GM12875 (cell line): ENCODE measurements at regions not wholly inside any gene's neighbourhood (a gene's known extent, or its start where the extent isn't known, plus 50 kb on each side); places are given as distances from the start of the nearest gene placed in this dataset.
"Not testable (repeated sequence)": the region's sequence is repeated elsewhere in the genome, so short reads cannot be mapped to it uniquely, and the experiment has no call there.

Experiments used
- H3K4me3 ChIP-seq: one replicate; pipeline ENCODE4 v1.5.1; 2011; ENCODE audit warnings: low read depth, low read length, control low read depth
- CTCF ChIP-seq: IDR thresholded peaks from 2 replicates; pipeline ENCODE4 v1.5.1; 2011; ENCODE audit warnings: low read depth, mild to moderate bottlenecking, control low read depth, inconsistent platforms, low read length, moderate library complexity, borderline replicate concordance; ENCODE audit not compliant: insufficient read depth

GRCh38 chr5:118310401-118310800, 677.9 kb downstream of the DTWD2 start:
- no peak overlapping the region for H3K4me3 ChIP-seq
- no peak for TF ChIP-seq CTCF

GRCh38 chr5:118303296-118303695, 685.1 kb downstream of the DTWD2 start:
- TF ChIP-seq CTCF: no peak
- H3K4me3 ChIP-seq: no peak overlapping the region

GRCh38 chr5:118302786-118303185, 685.6 kb downstream of the DTWD2 start:
- no peak overlapping the region for H3K4me3 ChIP-seq
- TF ChIP-seq CTCF: no peak

GRCh38 chr5:118301696-118302095, 686.7 kb downstream of the DTWD2 start:
- TF ChIP-seq CTCF: no peak
- no peak overlapping the region for H3K4me3 ChIP-seq

- no peak for TF ChIP-seq CTCF
- H3K4me3 ChIP-seq: no peak overlapping the region
Measured at GRCh38 chr5:118295045-118295444, 693.3 kb downstream of the DTWD2 start.

- H3K4me3 ChIP-seq: no peak overlapping the region
- no peak for TF ChIP-seq CTCF
Measured at GRCh38 chr5:118293378-118293777, 695.0 kb downstream of the DTWD2 start.

- no peak overlapping the region for H3K4me3 ChIP-seq
- TF ChIP-seq CTCF: no peak
Measured at GRCh38 chr5:118290204-118290603, 698.1 kb downstream of the DTWD2 start.

GRCh38 chr5:118284230-118284629, 704.1 kb downstream of the DTWD2 start:
- not testable (repeated sequence) for H3K4me3 ChIP-seq

- H3K4me3 ChIP-seq: not testable (repeated sequence)
Measured at GRCh38 chr5:118282480-118283038, 705.8 kb downstream of the DTWD2 start.
